ENCODE measurements at regions not wholly inside any gene's neighbourhood (a gene's known extent, or its start where the extent isn't known, plus 50 kb on each side); places are given as distances from the start of the nearest gene placed in this dataset.

DNA sequence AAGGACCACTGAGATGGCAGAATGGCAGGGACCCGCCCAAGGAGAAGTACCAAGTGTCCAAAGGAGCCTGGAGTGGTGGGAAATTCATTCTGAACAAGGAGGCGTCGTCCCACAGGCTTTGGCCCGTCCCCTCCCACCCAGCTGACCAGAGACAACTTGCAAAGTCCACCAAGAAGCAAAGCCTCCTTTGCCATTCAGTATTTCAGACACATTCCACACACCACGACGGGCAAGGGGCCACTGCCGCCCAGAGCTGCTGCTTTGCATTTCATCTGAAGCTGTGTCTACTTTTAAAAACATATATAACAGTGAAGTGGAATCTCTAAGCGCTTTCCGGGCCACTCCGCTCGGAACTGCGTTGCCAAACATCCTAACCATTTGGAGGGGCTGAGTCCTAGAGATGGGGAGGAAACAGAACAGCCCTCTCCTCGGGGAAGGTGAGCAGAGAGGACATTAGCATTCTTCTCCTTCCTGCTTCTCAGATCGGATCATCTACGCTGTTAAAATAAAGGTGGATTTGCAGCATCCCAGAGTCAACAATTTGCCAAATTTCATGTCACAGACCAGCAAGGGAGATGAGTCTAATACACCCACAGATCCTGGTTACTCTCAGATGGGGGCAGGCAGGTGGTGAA lies 89.0 kb upstream of the ZNF507 start:
- TF ChIP-seq, protein P1, sequence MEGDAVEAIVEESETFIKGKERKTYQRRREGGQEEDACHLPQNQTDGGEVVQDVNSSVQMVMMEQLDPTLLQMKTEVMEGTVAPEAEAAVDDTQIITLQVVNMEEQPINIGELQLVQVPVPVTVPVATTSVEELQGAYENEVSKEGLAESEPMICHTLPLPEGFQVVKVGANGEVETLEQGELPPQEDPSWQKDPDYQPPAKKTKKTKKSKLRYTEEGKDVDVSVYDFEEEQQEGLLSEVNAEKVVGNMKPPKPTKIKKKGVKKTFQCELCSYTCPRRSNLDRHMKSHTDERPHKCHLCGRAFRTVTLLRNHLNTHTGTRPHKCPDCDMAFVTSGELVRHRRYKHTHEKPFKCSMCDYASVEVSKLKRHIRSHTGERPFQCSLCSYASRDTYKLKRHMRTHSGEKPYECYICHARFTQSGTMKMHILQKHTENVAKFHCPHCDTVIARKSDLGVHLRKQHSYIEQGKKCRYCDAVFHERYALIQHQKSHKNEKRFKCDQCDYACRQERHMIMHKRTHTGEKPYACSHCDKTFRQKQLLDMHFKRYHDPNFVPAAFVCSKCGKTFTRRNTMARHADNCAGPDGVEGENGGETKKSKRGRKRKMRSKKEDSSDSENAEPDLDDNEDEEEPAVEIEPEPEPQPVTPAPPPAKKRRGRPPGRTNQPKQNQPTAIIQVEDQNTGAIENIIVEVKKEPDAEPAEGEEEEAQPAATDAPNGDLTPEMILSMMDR (IDR thresholded peaks at IDR 0.05; ENCODE audit: insufficient read depth, low read length): no peak
- TF ChIP-seq, protein P2, sequence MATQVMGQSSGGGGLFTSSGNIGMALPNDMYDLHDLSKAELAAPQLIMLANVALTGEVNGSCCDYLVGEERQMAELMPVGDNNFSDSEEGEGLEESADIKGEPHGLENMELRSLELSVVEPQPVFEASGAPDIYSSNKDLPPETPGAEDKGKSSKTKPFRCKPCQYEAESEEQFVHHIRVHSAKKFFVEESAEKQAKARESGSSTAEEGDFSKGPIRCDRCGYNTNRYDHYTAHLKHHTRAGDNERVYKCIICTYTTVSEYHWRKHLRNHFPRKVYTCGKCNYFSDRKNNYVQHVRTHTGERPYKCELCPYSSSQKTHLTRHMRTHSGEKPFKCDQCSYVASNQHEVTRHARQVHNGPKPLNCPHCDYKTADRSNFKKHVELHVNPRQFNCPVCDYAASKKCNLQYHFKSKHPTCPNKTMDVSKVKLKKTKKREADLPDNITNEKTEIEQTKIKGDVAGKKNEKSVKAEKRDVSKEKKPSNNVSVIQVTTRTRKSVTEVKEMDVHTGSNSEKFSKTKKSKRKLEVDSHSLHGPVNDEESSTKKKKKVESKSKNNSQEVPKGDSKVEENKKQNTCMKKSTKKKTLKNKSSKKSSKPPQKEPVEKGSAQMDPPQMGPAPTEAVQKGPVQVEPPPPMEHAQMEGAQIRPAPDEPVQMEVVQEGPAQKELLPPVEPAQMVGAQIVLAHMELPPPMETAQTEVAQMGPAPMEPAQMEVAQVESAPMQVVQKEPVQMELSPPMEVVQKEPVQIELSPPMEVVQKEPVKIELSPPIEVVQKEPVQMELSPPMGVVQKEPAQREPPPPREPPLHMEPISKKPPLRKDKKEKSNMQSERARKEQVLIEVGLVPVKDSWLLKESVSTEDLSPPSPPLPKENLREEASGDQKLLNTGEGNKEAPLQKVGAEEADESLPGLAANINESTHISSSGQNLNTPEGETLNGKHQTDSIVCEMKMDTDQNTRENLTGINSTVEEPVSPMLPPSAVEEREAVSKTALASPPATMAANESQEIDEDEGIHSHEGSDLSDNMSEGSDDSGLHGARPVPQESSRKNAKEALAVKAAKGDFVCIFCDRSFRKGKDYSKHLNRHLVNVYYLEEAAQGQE (IDR thresholded peaks at IDR 0.05; ENCODE audit: insufficient replicate concordance, low read depth): no peak
- no peak for TF ChIP-seq POLR2AphosphoS5 (IDR thresholded peaks at IDR 0.05; ENCODE audit: low read depth)
- no peak for TF ChIP-seq GABPA (IDR thresholded peaks at IDR 0.05; ENCODE audit: low read depth)

All from HL-60 (cell line).